Upper lobe of right lung (tissue), 1 donor: ENCODE measurements at regions not wholly inside any gene's neighbourhood (a gene's known extent, or its start where the extent isn't known, plus 50 kb on each side); places are given as distances from the start of the nearest gene placed in this dataset.

Experiments used
- ATAC-seq: fragments of 200-7000 bp; cut with Tn5 transposase; one replicate; pipeline ENCODE4 v1.9.1; 2020; ENCODE audit warnings: mild to moderate bottlenecking, moderate library complexity
- DNase-seq: peaks from one replicate; pipeline ENCODE4 v3.0.0-alpha.2; 2020
- H3K27ac ChIP-seq: fragments of 200-600 bp; one replicate; pipeline ENCODE4 v1.8.0; 2022
- H3K27me3 ChIP-seq: fragments of 200-600 bp; one replicate; pipeline ENCODE4 v1.8.0; 2022; ENCODE audit warnings: mild to moderate bottlenecking
- H3K36me3 ChIP-seq: fragments of 200-600 bp; one replicate; pipeline ENCODE4 v1.8.0; 2022
- H3K4me1 ChIP-seq: fragments of 200-600 bp; one replicate; pipeline ENCODE4 v1.8.0; 2022
- H3K4me3 ChIP-seq: fragments of 200-600 bp; one replicate; pipeline ENCODE4 v1.8.0; 2022; ENCODE audit warnings: mild to moderate bottlenecking
- H3K9me3 ChIP-seq: fragments of 200-600 bp; one replicate; pipeline ENCODE4 v1.8.0; 2022
- intact Hi-C: fragments of 100-400 bp; cut with DNase I; formaldehyde crosslinking; loops from one replicate; pipeline ENCODE4 v1.11.0; 2022
- TF ChIP-seq, protein P1 (sequence below): fragments of 200-600 bp; IDR thresholded peaks from one replicate; pipeline ENCODE4 v1.8.0; 2022; ENCODE audit warnings: antibody characterized with exemption
- donor health status: DM: no; HTN: yes; CAD: no; lungs with severe emphysema.

GRCh38 chr9:95771556-95772246 lies 103.8 kb upstream of the ERCC6L2 start:
- ATAC-seq (peak; percentile 26), DNase-seq (no peak)
- intact Hi-C loops = no loop called here
- no peaks in the 10 kb centered on the region for H3K9me3 ChIP-seq
- no peaks in the 10 kb centered on the region for H3K27me3 ChIP-seq
- no peaks in the 10 kb centered on the region for H3K36me3 ChIP-seq
- no peak overlapping the region for H3K4me3 ChIP-seq
- H3K27ac ChIP-seq = peak overlapping the region; percentile 42
- H3K4me1 ChIP-seq = no peaks in the 10 kb centered on the region
- TF ChIP-seq, protein P1, sequence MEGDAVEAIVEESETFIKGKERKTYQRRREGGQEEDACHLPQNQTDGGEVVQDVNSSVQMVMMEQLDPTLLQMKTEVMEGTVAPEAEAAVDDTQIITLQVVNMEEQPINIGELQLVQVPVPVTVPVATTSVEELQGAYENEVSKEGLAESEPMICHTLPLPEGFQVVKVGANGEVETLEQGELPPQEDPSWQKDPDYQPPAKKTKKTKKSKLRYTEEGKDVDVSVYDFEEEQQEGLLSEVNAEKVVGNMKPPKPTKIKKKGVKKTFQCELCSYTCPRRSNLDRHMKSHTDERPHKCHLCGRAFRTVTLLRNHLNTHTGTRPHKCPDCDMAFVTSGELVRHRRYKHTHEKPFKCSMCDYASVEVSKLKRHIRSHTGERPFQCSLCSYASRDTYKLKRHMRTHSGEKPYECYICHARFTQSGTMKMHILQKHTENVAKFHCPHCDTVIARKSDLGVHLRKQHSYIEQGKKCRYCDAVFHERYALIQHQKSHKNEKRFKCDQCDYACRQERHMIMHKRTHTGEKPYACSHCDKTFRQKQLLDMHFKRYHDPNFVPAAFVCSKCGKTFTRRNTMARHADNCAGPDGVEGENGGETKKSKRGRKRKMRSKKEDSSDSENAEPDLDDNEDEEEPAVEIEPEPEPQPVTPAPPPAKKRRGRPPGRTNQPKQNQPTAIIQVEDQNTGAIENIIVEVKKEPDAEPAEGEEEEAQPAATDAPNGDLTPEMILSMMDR = no peak

GRCh38 chr9:95770653-95771131 lies 104.8 kb upstream of the ERCC6L2 start:
- intact Hi-C loops = no loop called here
- no peak overlapping the region for H3K27ac ChIP-seq
- no peak for DNase-seq

DNA sequence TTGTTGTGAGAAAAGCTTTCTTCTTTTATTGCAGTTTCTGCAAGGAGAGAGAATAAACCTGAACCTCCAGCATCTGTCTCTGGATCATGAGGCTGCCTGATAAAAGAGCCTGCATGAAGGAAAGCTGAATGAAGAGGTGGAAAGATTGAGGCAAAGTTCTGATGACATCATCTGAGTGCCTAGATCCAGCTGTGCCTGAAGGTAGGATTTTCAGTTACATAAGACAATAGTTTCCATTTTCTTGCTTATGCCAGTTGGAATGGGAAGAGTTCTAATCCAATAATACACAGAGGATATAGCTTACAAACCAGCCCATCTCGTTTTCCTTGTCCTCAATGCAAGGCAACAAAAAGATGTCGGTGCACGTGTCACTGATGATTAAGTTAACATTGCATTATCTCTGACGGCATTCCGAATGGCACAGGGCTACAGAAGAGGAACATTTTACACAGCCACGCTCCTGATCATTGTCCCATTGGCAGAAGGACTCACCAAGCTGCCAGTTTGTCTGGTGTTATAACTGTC lies 105.5 kb upstream of the ERCC6L2 start:
- H3K27me3 ChIP-seq = no peaks in the 10 kb centered on the region
- intact Hi-C loops = no loop called here
- no peaks in the 10 kb centered on the region for H3K4me1 ChIP-seq
- no peak overlapping the region for H3K27ac ChIP-seq
- no peak for DNase-seq
- H3K36me3 ChIP-seq = no peaks in the 10 kb centered on the region
- ATAC-seq = no peak
- TF ChIP-seq, protein P1 = no peak
- no peaks in the 10 kb centered on the region for H3K9me3 ChIP-seq
- H3K4me3 ChIP-seq = no peak overlapping the region

More at GRCh38 chr9:95770653-95771131, 104.8 kb upstream of the ERCC6L2 start:
- H3K36me3 ChIP-seq = no peaks in the 10 kb centered on the region
- no peak overlapping the region for H3K4me3 ChIP-seq
- no peak for ATAC-seq
- H3K27me3 ChIP-seq = no peaks in the 10 kb centered on the region
- H3K4me1 ChIP-seq = no peaks in the 10 kb centered on the region
- no peaks in the 10 kb centered on the region for H3K9me3 ChIP-seq
- TF ChIP-seq, protein P1 = no peak

- TF ChIP-seq, protein P1 = no peak
- DNase-seq = no peak
- Histone ChIP-seq H3K27me3 (no peaks in the 10 kb centered on the region), H3K4me1 (no peaks in the 10 kb centered on the region), H3K36me3 (no peaks in the 10 kb centered on the region), H3K27ac (no peak overlapping the region), H3K9me3 (no peaks in the 10 kb centered on the region), H3K4me3 (no peak overlapping the region)
- ATAC-seq = no peak
- intact Hi-C loops = no loop called here
Measured at GRCh38 chr9:95769473-95769872, 106.0 kb upstream of the ERCC6L2 start.

DNA sequence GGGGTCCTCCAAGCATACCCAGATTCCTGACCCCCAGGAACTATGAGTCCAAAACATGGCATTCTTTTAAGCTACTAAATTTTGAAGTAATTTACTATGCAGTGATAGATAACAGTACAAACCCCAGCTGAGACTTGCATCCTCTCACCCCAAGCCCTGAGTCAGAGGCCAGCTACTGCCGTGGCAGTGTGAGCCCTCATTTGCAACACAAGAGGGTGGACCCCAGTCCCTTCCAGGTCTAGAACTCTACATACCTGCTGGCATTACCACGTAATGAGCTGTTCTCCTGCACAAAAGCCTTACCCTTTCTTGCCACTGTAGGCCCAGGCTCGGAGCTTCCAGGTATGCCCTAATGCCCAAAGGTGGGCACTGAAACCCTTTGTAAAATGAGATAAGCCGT lies 108.6 kb upstream of the ERCC6L2 start:
- TF ChIP-seq, protein P1 = no peak
- Histone ChIP-seq H3K4me3 (no peak overlapping the region), H3K9me3 (no peaks in the 10 kb centered on the region), H3K27ac (no peak overlapping the region), H3K4me1 (no peaks in the 10 kb centered on the region), H3K36me3 (no peaks in the 10 kb centered on the region), H3K27me3 (no peaks in the 10 kb centered on the region)
- intact Hi-C loops = no loop called here
- no peak for ATAC-seq
- DNase-seq = no peak
